B cell (primary cell): ENCODE measurements at regions not wholly inside any gene's neighbourhood (a gene's known extent, or its start where the extent isn't known, plus 50 kb on each side); places are given as distances from the start of the nearest gene placed in this dataset.

Source experiments
- ATAC-seq: fragments of 200-7000 bp; cut with Tn5 transposase; one replicate; pipeline ENCODE4 v1.10.0; 2021; ENCODE audit warnings: low read depth, mild to moderate bottlenecking, moderate number of reproducible peaks, moderate library complexity
- CTCF ChIA-PET: fragments of 350-600 bp; sonication (Branson Sonifier 250); formaldehyde crosslinking; loops from one replicate; lab custom pipeline; 2021; ENCODE audit warnings: antibody characterized with exemption, inconsistent platforms; lab: Charles Lee
- POLR2A ChIA-PET: fragments of 350-600 bp; sonication (Branson Sonifier 250); formaldehyde crosslinking; loops from one replicate; lab custom pipeline; 2021; ENCODE audit warnings: antibody characterized with exemption; lab: Charles Lee
- DNase-seq: peaks from one replicate; pipeline ENCODE4 v3.0.0; 2013
- H2AFZ ChIP-seq: 2 replicates; pipeline ENCODE4 v1.6.1; 2012; ENCODE audit warnings: mild to moderate bottlenecking, low read depth, low read length; ENCODE audit not compliant: insufficient read depth, poor library complexity, severe bottlenecking
- H3K27ac ChIP-seq, 2 donors: 1 replicate in 1 of 2; 2 replicates in 1 of 2; pipeline ENCODE4 v1.5.1; 2012 to 2013; ENCODE audit warnings: low read length in 2 of 2, mild to moderate bottlenecking in 2 of 2, moderate library complexity in 1 of 2
- H3K27me3 ChIP-seq, 4 experiments: fragments of 200-600 bp in 1 of 4; sonication (generic) in 1 of 4; replicated peaks in 1 of 4; 1 replicate in 2 of 4; 2 replicates in 2 of 4; pipeline versions ENCODE4 v1.6.1 to v1.7.0; 2013 to 2016; ENCODE audit warnings: low read length in 3 of 4, mild to moderate bottlenecking in 2 of 4, mixed read lengths in 1 of 4, moderate library complexity in 1 of 4; ENCODE audit not compliant: insufficient read depth in 4 of 4, control insufficient read depth in 3 of 4; ENCODE audit errors: control extremely low read depth in 1 of 4
- H3K36me3 ChIP-seq, 2 experiments: replicated peaks in 1 of 2; 1 replicate in 1 of 2; 2 replicates in 1 of 2; pipeline versions ENCODE4 v1.6.1 to v1.7.1; 2013; ENCODE audit warnings: low read length in 1 of 2; ENCODE audit not compliant: insufficient read depth in 2 of 2, control insufficient read depth in 1 of 2; ENCODE audit errors: control extremely low read depth in 1 of 2, extremely low read depth in 1 of 2
- H3K4me1 ChIP-seq, 2 donors: fragments of 200-600 bp in 1 of 2; sonication (generic) in 1 of 2; 1 replicate in 1 of 2; 2 replicates in 1 of 2; pipeline versions ENCODE4 v1.5.1 to v1.6.1; 2013 to 2017; ENCODE audit warnings: low read length in 2 of 2; ENCODE audit not compliant: control insufficient read depth in 2 of 2, insufficient read depth in 2 of 2
- H3K4me2 ChIP-seq: replicated peaks from 2 replicates; pipeline ENCODE3; 2012; ENCODE audit warnings: mild to moderate bottlenecking, low read depth, low read length; ENCODE audit not compliant: poor library complexity, severe bottlenecking
- H3K4me3 ChIP-seq, 5 experiments: fragments of 200-600 bp in 1 of 5; sonication (generic) in 1 of 5; 1 replicate in 3 of 5; 2 replicates in 2 of 5; pipeline versions ENCODE4 v1.5.1 to v1.7.0; 2011 to 2016; ENCODE audit warnings: low read length in 4 of 5, mild to moderate bottlenecking in 4 of 5, low read depth in 2 of 5, control low read depth in 1 of 5, moderate library complexity in 1 of 5; ENCODE audit not compliant: insufficient read depth in 1 of 5; ENCODE audit errors: control extremely low read depth in 1 of 5, extremely low read depth in 1 of 5
- H3K79me2 ChIP-seq: fragments of 200-600 bp; sonication (generic); one replicate; pipeline ENCODE4 v1.6.0; 2016; ENCODE audit warnings: low read length; ENCODE audit not compliant: control insufficient read depth, insufficient read depth
- H3K9ac ChIP-seq: fragments of 200-600 bp; sonication (generic); 2 replicates; pipeline ENCODE4 v1.6.1; 2017; ENCODE audit warnings: mild to moderate bottlenecking, low read length, moderate library complexity
- H3K9me3 ChIP-seq, 3 donors: one replicate each; pipeline versions ENCODE4 v1.6.1 to v1.7.1; 2013; ENCODE audit warnings: low read length in 2 of 3; ENCODE audit not compliant: control insufficient read depth in 2 of 3, insufficient read depth in 1 of 3; ENCODE audit errors: control extremely low read depth in 1 of 3
- H4K20me1 ChIP-seq: 2 replicates; pipeline ENCODE4 v1.6.0; 2012; ENCODE audit warnings: mild to moderate bottlenecking, low read length; ENCODE audit not compliant: insufficient read depth, control insufficient read depth, poor library complexity, severe bottlenecking
- H3K27ac Mint-ChIP-seq: one replicate; pipeline ENCODE4 v1.8.0; 2021; ENCODE audit warnings: mixed read lengths
- H3K27me3 Mint-ChIP-seq: one replicate; pipeline ENCODE4 v1.8.0; 2021; ENCODE audit warnings: mixed read lengths
- H3K4me1 Mint-ChIP-seq: one replicate; pipeline ENCODE4 v1.8.0; 2021; ENCODE audit warnings: mixed read lengths
- H3K4me3 Mint-ChIP-seq: one replicate; pipeline ENCODE4 v1.8.0; 2021; ENCODE audit warnings: mixed read lengths
- H3K9me3 Mint-ChIP-seq: one replicate; pipeline ENCODE4 v1.8.0; 2022; ENCODE audit warnings: mixed read lengths; ENCODE audit not compliant: insufficient read depth
- EZH2 ChIP-seq: IDR thresholded peaks from 2 replicates; pipeline ENCODE4 v1.6.1; 2012; ENCODE audit warnings: borderline replicate concordance, low read depth, mild to moderate bottlenecking, moderate library complexity, low read length; ENCODE audit not compliant: insufficient read depth, poor library complexity, severe bottlenecking
- WGBS: methylation state at CpG from one replicate; pipeline ENCODE4 v1.1.5; 2013; ENCODE audit warnings: missing lambda C conversion rate; ENCODE audit not compliant: insufficient coverage; 5-methylcytosine and 5-hydroxymethylcytosine counted together
- intact Hi-C: fragments of 100-400 bp; cut with micrococcal nuclease; formaldehyde crosslinking; loops from one replicate; pipeline ENCODE4 v1.10.0; 2022
- TF ChIP-seq, protein P1 (sequence below): fragments of 200-600 bp; IDR thresholded peaks from one replicate; pipeline ENCODE4 v1.8.0; 2022; ENCODE audit warnings: antibody characterized with exemption, mild to moderate bottlenecking

DNA sequence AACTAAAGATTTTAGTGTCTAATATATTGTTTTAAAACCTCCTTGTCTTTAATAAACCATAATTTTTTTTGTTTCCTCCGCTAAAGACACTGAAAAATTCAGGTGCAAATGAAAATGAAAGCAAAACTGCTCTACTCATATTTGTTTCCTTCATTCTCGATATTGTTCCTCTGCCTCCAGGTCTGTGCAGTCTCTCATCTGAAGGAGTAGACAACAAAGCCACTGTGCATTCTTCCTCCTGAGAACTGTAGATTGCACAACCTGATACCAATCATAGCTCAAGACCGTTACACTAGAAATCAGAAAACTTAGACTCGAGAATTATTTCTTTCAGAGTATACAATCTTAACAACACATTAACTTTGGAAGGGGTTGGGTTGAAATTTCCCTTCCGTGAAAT, 373.1 kb upstream of the CXADR start:
- Mint-ChIP-seq H3K9me3 (peaks cover 2% of the 10 kb centered on the region), H3K4me1 (no peaks in the 10 kb centered on the region), H3K4me3 (peak overlapping the region; percentile 2), H3K27ac (no peak overlapping the region), H3K27me3 (no peaks in the 10 kb centered on the region)
- intact Hi-C loops, result no loop called here
- POLR2A ChIA-PET, result no interaction called here
- no peaks in the 10 kb centered on the region for H3K4me1 ChIP-seq
- ATAC-seq (no peak), DNase-seq (no peak)
- no peak overlapping the region for H3K4me3 ChIP-seq
- no peak overlapping the region for H3K27ac ChIP-seq
- CTCF ChIA-PET, result no interaction called here
- no peaks in the 10 kb centered on the region for H3K27me3 ChIP-seq
- peak overlapping the region; percentile 19 for H3K4me2 ChIP-seq
- peak overlapping the region; percentile 46 for H2AFZ ChIP-seq
- no peaks in the 10 kb centered on the region for H3K79me2 ChIP-seq
- no peaks in the 10 kb centered on the region for H4K20me1 ChIP-seq
- peaks cover 0 to 5% (median 2%) of the 10 kb centered on the region in 3 donors for H3K9me3 ChIP-seq
- H3K9ac ChIP-seq, result peak overlapping the region; percentile 38
- H3K36me3 ChIP-seq, result no peaks in the 10 kb centered on the region
- no peak for TF ChIP-seq EZH2
- TF ChIP-seq, protein P1, sequence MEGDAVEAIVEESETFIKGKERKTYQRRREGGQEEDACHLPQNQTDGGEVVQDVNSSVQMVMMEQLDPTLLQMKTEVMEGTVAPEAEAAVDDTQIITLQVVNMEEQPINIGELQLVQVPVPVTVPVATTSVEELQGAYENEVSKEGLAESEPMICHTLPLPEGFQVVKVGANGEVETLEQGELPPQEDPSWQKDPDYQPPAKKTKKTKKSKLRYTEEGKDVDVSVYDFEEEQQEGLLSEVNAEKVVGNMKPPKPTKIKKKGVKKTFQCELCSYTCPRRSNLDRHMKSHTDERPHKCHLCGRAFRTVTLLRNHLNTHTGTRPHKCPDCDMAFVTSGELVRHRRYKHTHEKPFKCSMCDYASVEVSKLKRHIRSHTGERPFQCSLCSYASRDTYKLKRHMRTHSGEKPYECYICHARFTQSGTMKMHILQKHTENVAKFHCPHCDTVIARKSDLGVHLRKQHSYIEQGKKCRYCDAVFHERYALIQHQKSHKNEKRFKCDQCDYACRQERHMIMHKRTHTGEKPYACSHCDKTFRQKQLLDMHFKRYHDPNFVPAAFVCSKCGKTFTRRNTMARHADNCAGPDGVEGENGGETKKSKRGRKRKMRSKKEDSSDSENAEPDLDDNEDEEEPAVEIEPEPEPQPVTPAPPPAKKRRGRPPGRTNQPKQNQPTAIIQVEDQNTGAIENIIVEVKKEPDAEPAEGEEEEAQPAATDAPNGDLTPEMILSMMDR, result no peak
- WGBS, result 56% methylated on average over 1 of the region's 5 CpGs

DNA sequence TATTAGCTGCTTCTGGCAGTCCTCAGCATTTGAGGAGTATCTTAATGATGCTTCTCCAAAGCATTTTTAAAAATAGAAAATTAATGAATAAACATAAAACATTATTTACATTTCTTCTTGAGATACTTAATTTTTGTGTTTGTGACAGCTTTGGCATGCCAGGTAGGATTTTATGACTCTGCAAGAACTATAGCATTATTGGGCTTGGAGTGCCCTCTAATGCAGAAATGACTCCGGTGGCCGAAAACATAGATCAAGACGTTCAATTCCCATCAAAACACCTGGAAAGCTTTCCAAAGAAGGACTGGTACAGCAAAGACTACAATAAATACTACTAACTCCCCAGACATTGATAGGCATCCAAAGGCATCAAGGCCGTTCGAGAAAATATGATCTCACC, 366.4 kb upstream of the CXADR start:
- no peak overlapping the region for H3K27ac ChIP-seq
- TF ChIP-seq, protein P1, result no peak
- no peak for TF ChIP-seq EZH2
- H3K27ac Mint-ChIP-seq, result no peak overlapping the region
- no peaks in the 10 kb centered on the region for H3K9me3 Mint-ChIP-seq
- no peaks in the 10 kb centered on the region for H3K4me1 ChIP-seq
- H3K4me2 ChIP-seq, result no peak overlapping the region
- H3K9me3 ChIP-seq, result peaks cover 0 to 6% (median 5%) of the 10 kb centered on the region in 3 donors
- H3K4me1 Mint-ChIP-seq, result no peaks in the 10 kb centered on the region
- intact Hi-C loops, result no loop called here
- H3K4me3 ChIP-seq, result no peak overlapping the region
- no peak overlapping the region for H3K9ac ChIP-seq
- ChIA-PET POLR2A (no interaction called here), CTCF (no interaction called here)
- no peak for ATAC-seq
- WGBS, result 73% methylated on average over 3 of the region's 5 CpGs
- no peaks in the 10 kb centered on the region for H3K36me3 ChIP-seq
- no peak overlapping the region for H2AFZ ChIP-seq
- no peaks in the 10 kb centered on the region for H3K27me3 ChIP-seq
- no peaks in the 10 kb centered on the region for H4K20me1 ChIP-seq
- no peaks in the 10 kb centered on the region for H3K79me2 ChIP-seq
- no peak overlapping the region for H3K4me3 Mint-ChIP-seq
- no peaks in the 10 kb centered on the region for H3K27me3 Mint-ChIP-seq
- no peak for DNase-seq
